Fibroblast of peridontal ligament (primary cell): ENCODE measurements at regions not wholly inside any gene's neighbourhood (a gene's known extent, or its start where the extent isn't known, plus 50 kb on each side); places are given as distances from the start of the nearest gene placed in this dataset.

ENCODE experiments used
- DNase-seq: peaks from one replicate; pipeline ENCODE4 v3.0.0-alpha.2; 2010; ENCODE audit errors: extremely low read depth

DNA sequence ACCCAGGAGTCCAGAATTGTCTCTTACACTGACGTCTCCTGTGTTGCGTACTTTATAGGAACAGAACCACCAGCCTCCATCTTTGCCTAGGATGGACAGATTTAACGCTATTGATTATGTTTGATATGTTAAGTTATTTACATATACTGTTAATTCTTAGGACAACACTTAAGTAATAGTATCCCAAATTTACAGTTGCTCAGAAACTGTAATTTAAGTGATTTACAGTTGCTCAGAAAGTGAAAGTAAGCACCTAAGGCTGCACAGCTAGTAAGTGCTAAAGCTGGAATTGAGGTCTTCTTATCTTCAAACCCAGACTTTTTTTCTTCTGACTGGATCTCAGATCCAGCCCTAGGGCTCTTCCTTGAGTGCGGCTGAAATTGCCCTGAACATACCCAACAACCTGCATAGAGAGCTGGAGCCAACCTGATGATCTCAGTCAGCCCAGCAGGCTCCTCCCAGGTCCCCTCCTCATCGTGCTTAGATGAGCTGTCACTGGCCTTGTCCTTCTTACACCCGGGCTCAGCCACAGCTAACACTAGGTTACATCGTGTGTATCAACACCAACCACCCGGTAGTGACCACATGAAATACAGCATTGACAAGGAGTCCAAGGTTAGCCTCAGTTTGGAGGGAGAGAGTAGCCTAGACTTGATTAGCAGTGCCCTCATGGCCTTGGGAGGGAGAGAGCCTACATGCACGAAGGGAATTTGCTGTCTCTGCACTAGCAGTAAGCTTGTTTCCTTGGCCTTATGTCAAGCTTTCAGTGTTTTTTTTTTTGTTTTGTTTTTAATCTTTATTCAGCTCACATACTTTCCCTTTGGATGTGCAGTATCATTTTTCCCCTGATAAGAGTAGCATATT lies 111.1 kb upstream of the ARHGAP5 start:
- DNase-seq: no peak

GRCh38 chr14:31966896-31967668 lies 110.0 kb upstream of the ARHGAP5 start:
- no peak for DNase-seq

- no peak for DNase-seq
Observed at GRCh38 chr14:31967669-31967975, 109.5 kb upstream of the ARHGAP5 start.

- peak; percentile 39 for DNase-seq
Observed at GRCh38 chr14:31968107-31968810, 108.8 kb upstream of the ARHGAP5 start.

DNA sequence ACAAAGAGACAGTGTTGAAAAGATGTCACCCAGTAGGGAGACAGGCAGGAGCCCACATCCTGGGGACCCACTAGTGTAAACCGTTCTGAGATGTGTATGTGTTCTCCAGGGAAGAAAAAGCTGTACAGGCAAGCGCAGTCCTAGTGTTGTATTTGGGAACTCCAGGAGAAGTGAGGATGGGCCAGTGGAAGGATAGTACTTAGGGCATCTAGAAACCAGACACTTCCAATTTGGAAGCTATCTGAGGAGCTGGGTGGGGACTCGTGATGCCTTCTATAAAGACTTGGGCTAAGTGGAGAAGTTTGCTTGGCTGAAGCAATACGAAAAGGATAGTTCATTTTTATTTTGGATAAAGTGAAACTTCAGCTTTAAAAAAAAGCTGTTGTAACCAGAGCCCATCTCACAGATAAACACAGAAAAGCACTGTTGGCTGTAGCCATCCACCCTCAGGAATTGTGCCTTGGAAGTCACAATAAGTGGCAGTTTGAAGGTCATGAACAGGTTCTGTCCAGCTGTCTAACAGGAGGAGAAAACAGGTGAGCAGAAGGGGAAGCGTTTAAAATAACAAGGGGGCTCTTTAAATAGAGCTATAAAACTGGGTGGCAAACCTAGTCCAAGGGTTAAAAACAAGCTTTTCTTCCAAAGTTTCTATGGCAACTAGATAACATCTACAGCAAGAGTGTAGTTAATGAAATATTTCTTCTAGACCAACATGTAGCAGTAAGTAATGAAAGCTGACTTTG lies 108.0 kb upstream of the ARHGAP5 start:
- DNase-seq: no peak

DNA sequence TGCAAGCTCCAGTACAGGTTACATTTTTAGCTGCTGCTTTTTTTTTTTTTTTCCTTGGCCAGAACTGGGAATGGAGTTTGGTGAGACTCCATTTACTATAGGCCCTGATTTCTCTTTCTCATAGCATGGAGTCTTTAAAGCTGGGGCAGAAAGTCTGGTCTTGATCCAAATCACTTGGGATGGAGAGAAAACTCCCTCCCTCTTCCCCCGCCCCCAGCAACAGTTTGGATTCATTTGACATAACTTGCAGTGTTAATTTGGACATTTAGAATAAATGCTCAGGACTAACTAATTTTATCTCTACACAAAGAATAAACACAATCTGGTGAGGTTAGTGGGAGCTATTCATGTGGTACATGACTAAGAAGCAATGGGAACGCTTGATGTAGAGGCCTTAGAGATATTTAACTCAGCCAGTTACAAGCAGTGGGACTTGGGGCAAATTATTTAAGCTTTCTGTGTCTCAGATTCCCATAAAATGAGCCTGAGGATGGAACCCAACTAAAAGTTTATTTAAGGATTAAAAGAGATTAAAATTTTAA lies 107.3 kb upstream of the ARHGAP5 start:
- no peak for DNase-seq

DNA sequence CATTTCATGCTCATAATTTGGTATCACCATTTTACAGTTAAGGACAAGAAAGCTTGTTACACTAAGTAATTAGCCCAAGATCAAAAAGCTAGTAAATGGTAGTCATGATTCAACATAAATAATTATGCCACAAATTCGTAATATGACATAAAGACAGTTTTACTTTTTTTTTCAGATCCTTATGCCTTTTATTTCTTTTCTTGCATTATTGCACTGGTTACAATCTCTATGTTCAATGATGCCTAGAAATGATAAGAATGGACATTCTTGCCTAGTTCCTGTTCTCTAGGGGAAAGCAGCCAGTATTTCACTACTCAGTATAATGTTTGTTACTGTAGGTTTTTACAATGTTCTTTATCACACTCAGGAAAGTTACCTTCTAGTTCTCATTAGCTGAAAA lies 106.4 kb upstream of the ARHGAP5 start:
- no peak for DNase-seq

- DNase-seq: no peak
Observed at GRCh38 chr14:31971612-31972011, 105.5 kb upstream of the ARHGAP5 start.

GRCh38 chr14:31977001-31977556 lies 100.0 kb upstream of the ARHGAP5 start:
- DNase-seq: no peak

- DNase-seq: no peak
Observed at GRCh38 chr14:31978423-31978822, 98.7 kb upstream of the ARHGAP5 start.

DNA sequence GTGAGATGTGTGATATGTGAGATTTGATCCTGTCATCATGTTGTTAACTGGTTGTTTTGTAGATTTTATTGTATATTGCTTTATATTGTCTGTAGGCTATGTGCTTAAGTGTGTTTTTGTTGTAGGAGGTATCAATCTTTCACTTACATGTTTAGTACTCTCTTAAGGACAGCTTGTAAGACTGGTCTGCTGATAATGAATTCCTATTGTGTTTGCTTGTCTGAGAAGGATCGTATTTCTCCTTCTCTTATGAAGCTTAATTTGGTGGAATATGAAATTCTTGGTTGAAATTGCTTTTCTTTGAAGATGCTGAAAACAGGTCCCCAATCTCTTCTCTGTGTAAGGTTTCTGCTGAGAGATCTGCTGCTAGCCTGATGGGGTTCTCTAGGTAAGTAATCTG lies 94.5 kb upstream of the ARHGAP5 start:
- no peak for DNase-seq

DNA sequence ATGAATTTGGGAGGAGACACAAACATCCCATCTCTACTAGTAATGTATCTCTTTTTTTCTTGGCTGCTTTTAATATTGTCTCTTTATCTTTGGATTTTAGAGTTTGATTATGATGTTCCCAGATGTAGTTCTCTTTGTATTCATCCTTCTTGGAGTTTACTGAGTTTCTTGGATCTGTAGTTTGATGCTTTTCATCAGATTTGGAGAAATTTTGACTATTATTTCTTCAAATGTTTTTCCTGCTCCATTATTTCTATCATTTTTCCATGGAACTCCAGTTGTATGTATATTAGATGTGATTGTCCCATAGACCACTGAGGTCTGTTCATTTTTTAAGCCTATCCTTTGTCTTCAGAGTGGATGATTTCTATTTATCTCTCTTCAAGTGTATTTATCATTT lies 90.7 kb upstream of the ARHGAP5 start:
- no peak for DNase-seq

- DNase-seq: no peak
Observed at GRCh38 chr14:31987721-31988120, 89.4 kb upstream of the ARHGAP5 start.

- DNase-seq: no peak
Observed at GRCh38 chr14:31988244-31988643, 88.9 kb upstream of the ARHGAP5 start.

GRCh38 chr14:31990183-31990857 lies 86.8 kb upstream of the ARHGAP5 start:
- DNase-seq: no peak

GRCh38 chr14:31990926-31991572 lies 86.1 kb upstream of the ARHGAP5 start:
- no peak for DNase-seq

GRCh38 chr14:31992011-31992447 lies 85.1 kb upstream of the ARHGAP5 start:
- DNase-seq: no peak

DNA sequence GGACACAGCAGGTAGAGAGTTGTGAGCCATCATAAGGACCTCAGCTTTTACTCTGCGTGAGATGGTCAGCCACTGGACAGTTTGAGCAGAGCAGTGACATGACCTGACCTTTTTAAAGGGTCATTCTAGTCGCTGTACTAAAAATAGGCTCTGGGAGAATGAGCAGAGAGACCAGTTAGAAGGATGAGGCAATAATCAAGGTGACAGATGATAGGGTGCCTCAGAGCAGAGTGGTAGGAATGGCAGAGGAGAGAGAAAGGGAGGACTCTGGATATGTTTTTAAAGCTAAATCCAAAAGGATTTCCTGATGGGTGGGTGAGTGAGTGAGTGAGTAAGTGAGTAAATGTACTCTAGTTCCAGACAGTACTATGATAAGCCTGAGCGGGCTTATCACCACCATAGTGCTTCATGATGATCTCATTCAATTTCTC lies 83.6 kb upstream of the ARHGAP5 start:
- DNase-seq: no peak

GRCh38 chr14:31994391-31995033 lies 82.6 kb upstream of the ARHGAP5 start:
- DNase-seq: no peak

GRCh38 chr14:32003585-32003984 lies 73.5 kb upstream of the ARHGAP5 start:
- DNase-seq: no peak
